ENCODE measurements at regions not wholly inside any gene's neighbourhood (a gene's known extent, or its start where the extent isn't known, plus 50 kb on each side); places are given as distances from the start of the nearest gene placed in this dataset.

DNA sequence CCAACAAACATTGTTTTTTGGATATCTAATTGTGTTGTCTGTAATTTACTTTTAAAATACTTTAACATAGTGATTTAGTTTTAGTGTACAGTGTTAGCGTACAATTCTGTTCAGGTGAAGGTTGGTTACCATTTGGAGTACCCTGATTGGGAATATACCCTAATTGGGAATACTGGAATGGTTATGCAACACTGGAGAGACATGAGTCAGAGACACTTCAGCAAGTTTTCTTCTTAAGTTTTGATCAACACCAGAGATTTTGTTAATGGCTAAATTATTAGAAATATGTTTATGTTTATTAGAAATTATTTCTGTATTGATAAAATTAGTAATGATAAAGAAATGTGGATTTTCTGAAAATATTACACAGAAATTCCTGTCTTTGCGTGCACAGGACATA is 100.3 kb upstream of the NABP1 start:
- H3K4me3 ChIP-seq (ENCODE audit: low read depth, low read length, poor library complexity, severe bottlenecking): no peak overlapping the region
- H3K27ac ChIP-seq (ENCODE audit: low read depth, low read length, poor library complexity, severe bottlenecking): no peak overlapping the region
- H3K9ac ChIP-seq (ENCODE audit: low read length): no peak overlapping the region
- H4K20me1 ChIP-seq (ENCODE audit: insufficient read depth, low read length): no peaks in the 10 kb centered on the region
- no peaks in the 10 kb centered on the region for H3K79me2 ChIP-seq (ENCODE audit: insufficient read depth, low read length)
- H3K9me2 ChIP-seq (ENCODE audit: low read depth, low read length): no peaks in the 10 kb centered on the region
- no peaks in the 10 kb centered on the region for H3K4me1 ChIP-seq (ENCODE audit: insufficient read depth, low read length, severe bottlenecking)
- no peaks in the 10 kb centered on the region for H3F3A ChIP-seq (ENCODE audit: insufficient read depth, low read length)
- no peaks in the 10 kb centered on the region for H3K27me3 ChIP-seq (ENCODE audit: insufficient read depth, low read length)
- TF ChIP-seq, protein P1, sequence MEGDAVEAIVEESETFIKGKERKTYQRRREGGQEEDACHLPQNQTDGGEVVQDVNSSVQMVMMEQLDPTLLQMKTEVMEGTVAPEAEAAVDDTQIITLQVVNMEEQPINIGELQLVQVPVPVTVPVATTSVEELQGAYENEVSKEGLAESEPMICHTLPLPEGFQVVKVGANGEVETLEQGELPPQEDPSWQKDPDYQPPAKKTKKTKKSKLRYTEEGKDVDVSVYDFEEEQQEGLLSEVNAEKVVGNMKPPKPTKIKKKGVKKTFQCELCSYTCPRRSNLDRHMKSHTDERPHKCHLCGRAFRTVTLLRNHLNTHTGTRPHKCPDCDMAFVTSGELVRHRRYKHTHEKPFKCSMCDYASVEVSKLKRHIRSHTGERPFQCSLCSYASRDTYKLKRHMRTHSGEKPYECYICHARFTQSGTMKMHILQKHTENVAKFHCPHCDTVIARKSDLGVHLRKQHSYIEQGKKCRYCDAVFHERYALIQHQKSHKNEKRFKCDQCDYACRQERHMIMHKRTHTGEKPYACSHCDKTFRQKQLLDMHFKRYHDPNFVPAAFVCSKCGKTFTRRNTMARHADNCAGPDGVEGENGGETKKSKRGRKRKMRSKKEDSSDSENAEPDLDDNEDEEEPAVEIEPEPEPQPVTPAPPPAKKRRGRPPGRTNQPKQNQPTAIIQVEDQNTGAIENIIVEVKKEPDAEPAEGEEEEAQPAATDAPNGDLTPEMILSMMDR (IDR thresholded peaks at IDR 0.05; ENCODE audit: low read length): no peak
- no peak for TF ChIP-seq EZH2 (IDR thresholded peaks at IDR 0.05; ENCODE audit: borderline replicate concordance, low read length)
- H2AFZ ChIP-seq (ENCODE audit: low read length): no peak overlapping the region
- no peaks in the 10 kb centered on the region for H3K9me3 ChIP-seq (ENCODE audit: low read length)
- H3K4me2 ChIP-seq (ENCODE audit: low read length): no peak overlapping the region
- no peaks in the 10 kb centered on the region for H3K36me3 ChIP-seq (ENCODE audit: insufficient read depth, low read length)

DNA sequence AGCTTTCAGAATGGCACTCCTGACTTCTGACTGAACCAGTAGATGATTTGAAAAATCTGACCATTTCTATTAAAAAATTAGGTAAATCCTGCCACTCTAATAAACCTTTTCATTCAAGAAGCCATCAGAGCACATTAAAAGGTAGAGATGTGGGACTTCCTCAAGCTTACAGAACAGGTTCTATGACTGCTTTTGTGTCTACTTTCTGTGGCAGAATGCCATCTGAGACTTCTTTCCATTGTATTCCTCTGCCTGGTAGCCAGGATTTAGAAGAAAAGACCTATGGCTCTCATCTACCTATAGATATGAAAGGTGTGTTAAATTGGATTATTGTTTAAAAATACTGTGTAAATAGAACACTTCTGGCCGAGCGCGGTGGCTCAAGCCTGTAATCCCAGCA is 99.9 kb upstream of the NABP1 start:
- Histone ChIP-seq H2AFZ (ENCODE audit: low read length) (no peak overlapping the region), H3K9me3 (ENCODE audit: low read length) (no peaks in the 10 kb centered on the region), H4K20me1 (ENCODE audit: insufficient read depth, low read length) (no peaks in the 10 kb centered on the region), H3K9ac (ENCODE audit: low read length) (no peak overlapping the region), H3K4me2 (ENCODE audit: low read length) (no peak overlapping the region), H3K4me3 (ENCODE audit: low read depth, low read length, poor library complexity, severe bottlenecking) (no peak overlapping the region), H3F3A (ENCODE audit: insufficient read depth, low read length) (no peaks in the 10 kb centered on the region), H3K27me3 (ENCODE audit: insufficient read depth, low read length) (no peaks in the 10 kb centered on the region), H3K27ac (ENCODE audit: low read depth, low read length, poor library complexity, severe bottlenecking) (no peak overlapping the region), H3K79me2 (ENCODE audit: insufficient read depth, low read length) (no peaks in the 10 kb centered on the region), H3K9me2 (ENCODE audit: low read depth, low read length) (no peaks in the 10 kb centered on the region), H3K4me1 (ENCODE audit: insufficient read depth, low read length, severe bottlenecking) (no peaks in the 10 kb centered on the region), H3K36me3 (ENCODE audit: insufficient read depth, low read length) (no peaks in the 10 kb centered on the region)
- TF ChIP-seq, protein P1 (IDR thresholded peaks at IDR 0.05; ENCODE audit: low read length): no peak
- TF ChIP-seq EZH2 (IDR thresholded peaks at IDR 0.05; ENCODE audit: borderline replicate concordance, low read length): no peak

DNA sequence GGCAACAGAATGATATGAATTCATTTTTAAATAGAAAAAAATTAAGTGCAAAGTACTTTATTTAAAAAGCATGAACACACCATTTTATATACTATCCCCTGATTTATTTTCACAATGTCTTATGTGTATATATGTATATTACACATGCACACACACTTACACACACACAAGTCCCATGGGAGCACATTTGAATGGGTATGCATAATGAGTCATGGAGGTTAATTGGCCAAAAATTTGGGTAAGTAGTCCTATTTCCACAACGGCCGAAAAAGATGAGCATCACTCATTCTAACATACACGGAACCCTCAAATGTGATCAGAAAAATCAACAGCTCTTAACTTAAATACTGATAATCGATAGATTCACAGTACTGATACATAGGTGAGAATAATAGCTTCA is 97.4 kb upstream of the NABP1 start:
- no peaks in the 10 kb centered on the region for H4K20me1 ChIP-seq (ENCODE audit: insufficient read depth, low read length)
- H3F3A ChIP-seq (ENCODE audit: insufficient read depth, low read length): no peaks in the 10 kb centered on the region
- H3K4me3 ChIP-seq (ENCODE audit: low read depth, low read length, poor library complexity, severe bottlenecking): no peak overlapping the region
- H3K27ac ChIP-seq (ENCODE audit: low read depth, low read length, poor library complexity, severe bottlenecking): no peak overlapping the region
- no peaks in the 10 kb centered on the region for H3K27me3 ChIP-seq (ENCODE audit: insufficient read depth, low read length)
- H3K79me2 ChIP-seq (ENCODE audit: insufficient read depth, low read length): no peaks in the 10 kb centered on the region
- H2AFZ ChIP-seq (ENCODE audit: low read length): no peak overlapping the region
- H3K36me3 ChIP-seq (ENCODE audit: insufficient read depth, low read length): no peaks in the 10 kb centered on the region
- no peaks in the 10 kb centered on the region for H3K9me3 ChIP-seq (ENCODE audit: low read length)
- no peak overlapping the region for H3K4me2 ChIP-seq (ENCODE audit: low read length)
- TF ChIP-seq, protein P1 (IDR thresholded peaks at IDR 0.05; ENCODE audit: low read length): no peak
- no peak for TF ChIP-seq EZH2 (IDR thresholded peaks at IDR 0.05; ENCODE audit: borderline replicate concordance, low read length)
- no peak overlapping the region for H3K9ac ChIP-seq (ENCODE audit: low read length)
- H3K4me1 ChIP-seq (ENCODE audit: insufficient read depth, low read length, severe bottlenecking): no peaks in the 10 kb centered on the region
- H3K9me2 ChIP-seq (ENCODE audit: low read depth, low read length): no peaks in the 10 kb centered on the region
